ENCODE measurements at regions not wholly inside any gene's neighbourhood (a gene's known extent, or its start where the extent isn't known, plus 50 kb on each side); places are given as distances from the start of the nearest gene placed in this dataset.

- Mint-ChIP-seq H3K4me3 (ENCODE audit: unreplicated experiment) (no peak overlapping the region), H3K27ac (ENCODE audit: unreplicated experiment) (no peak overlapping the region), H3K27me3 (ENCODE audit: unreplicated experiment) (no peaks in the 10 kb centered on the region), H3K9me3 (ENCODE audit: unreplicated experiment) (no peaks in the 10 kb centered on the region), H3K36me3 (ENCODE audit: low read depth, unreplicated experiment) (peaks cover 2% of the 10 kb centered on the region), H3K4me1 (ENCODE audit: unreplicated experiment) (no peaks in the 10 kb centered on the region)
- no peak for TF ChIP-seq CTCF (IDR thresholded peaks at IDR 0.05; ENCODE audit: unreplicated experiment)
- DNase-seq (ENCODE audit: low spot score): no peak
These were observed 61.2 kb downstream of the MBD3L1 start for GRCh38 chr19:8893419-8893818.

DNA sequence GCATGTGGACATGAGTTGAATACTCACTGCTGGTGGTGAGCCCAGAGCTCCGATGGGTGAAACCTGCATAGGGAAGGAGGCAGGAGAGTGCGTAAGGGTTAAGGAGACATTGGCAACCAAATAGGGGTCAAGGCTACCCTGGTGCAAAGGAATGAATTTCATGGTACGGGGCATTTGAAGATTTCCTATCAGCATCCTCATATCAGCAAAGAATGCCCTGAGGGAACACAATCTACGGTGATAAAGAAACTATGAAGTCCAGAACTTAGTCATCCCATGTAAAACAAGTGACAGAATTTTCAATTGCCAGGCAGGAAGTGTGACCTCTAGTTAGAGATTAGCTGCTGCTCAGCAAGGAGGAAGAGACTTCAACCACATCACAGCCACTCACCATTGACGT is 64.9 kb downstream of the MBD3L1 start:
- H3K27ac Mint-ChIP-seq (ENCODE audit: unreplicated experiment): no peak overlapping the region
- no peak for TF ChIP-seq CTCF (IDR thresholded peaks at IDR 0.05; ENCODE audit: unreplicated experiment)
- no peaks in the 10 kb centered on the region for H3K27me3 Mint-ChIP-seq (ENCODE audit: unreplicated experiment)
- no peak for DNase-seq (ENCODE audit: low spot score)
- H3K4me1 Mint-ChIP-seq (ENCODE audit: unreplicated experiment): no peaks in the 10 kb centered on the region
- no peak overlapping the region for H3K4me3 Mint-ChIP-seq (ENCODE audit: unreplicated experiment)
- no peaks in the 10 kb centered on the region for H3K36me3 Mint-ChIP-seq (ENCODE audit: low read depth, unreplicated experiment)
- H3K9me3 Mint-ChIP-seq (ENCODE audit: unreplicated experiment): no peaks in the 10 kb centered on the region

DNA sequence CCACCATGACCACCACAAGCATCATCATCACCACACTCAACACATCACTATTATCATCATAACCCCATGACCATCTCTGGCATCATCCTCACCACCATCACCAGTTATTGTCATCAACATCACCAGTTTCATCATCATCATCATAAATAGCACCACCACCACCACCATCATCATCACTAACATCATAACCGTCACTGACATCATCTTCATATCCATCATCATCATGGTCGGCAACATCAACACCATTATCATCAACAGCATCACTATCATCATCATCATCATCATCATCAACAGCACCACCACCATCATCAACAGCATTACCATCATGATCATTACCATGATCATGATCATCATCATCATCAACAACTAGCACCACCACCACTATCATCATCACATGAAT is 67.2 kb downstream of the MBD3L1 start:
- Mint-ChIP-seq H3K36me3 (ENCODE audit: low read depth, unreplicated experiment) (no peaks in the 10 kb centered on the region), H3K27ac (ENCODE audit: unreplicated experiment) (no peak overlapping the region), H3K27me3 (ENCODE audit: unreplicated experiment) (no peaks in the 10 kb centered on the region), H3K4me1 (ENCODE audit: unreplicated experiment) (no peaks in the 10 kb centered on the region), H3K9me3 (ENCODE audit: unreplicated experiment) (no peaks in the 10 kb centered on the region), H3K4me3 (ENCODE audit: unreplicated experiment) (no peak overlapping the region)
- DNase-seq (ENCODE audit: low spot score): no peak
- TF ChIP-seq CTCF (IDR thresholded peaks at IDR 0.05; ENCODE audit: unreplicated experiment): no peak

DNA sequence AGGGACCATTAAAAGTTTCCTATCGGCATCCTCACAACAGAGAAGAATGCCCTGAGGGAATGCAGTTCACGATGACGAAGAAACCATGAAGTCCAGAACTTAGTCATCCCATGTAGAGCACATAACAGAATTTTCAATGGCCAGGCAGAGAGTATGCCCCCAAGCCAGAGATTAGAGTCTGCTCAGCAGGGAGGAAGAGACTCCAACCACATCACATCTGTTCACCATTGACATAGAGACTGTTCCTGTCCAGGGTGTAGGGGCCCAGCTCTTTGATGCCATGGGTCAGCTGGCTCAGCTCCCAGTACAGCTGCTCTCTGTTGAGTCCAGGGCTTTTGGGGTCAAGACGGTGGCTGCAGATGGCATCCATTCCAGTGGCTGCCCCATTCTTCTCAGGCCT is 68.2 kb downstream of the MBD3L1 start:
- H3K27ac Mint-ChIP-seq (ENCODE audit: unreplicated experiment): no peak overlapping the region
- H3K9me3 Mint-ChIP-seq (ENCODE audit: unreplicated experiment): no peaks in the 10 kb centered on the region
- no peaks in the 10 kb centered on the region for H3K27me3 Mint-ChIP-seq (ENCODE audit: unreplicated experiment)
- no peaks in the 10 kb centered on the region for H3K4me1 Mint-ChIP-seq (ENCODE audit: unreplicated experiment)
- H3K4me3 Mint-ChIP-seq (ENCODE audit: unreplicated experiment): no peak overlapping the region
- TF ChIP-seq CTCF (IDR thresholded peaks at IDR 0.05; ENCODE audit: unreplicated experiment): no peak
- H3K36me3 Mint-ChIP-seq (ENCODE audit: low read depth, unreplicated experiment): no peaks in the 10 kb centered on the region
- no peak for DNase-seq (ENCODE audit: low spot score)

GRCh38 chr19:8902520-8902919 is 70.3 kb downstream of the MBD3L1 start:
- H3K36me3 Mint-ChIP-seq (ENCODE audit: low read depth, unreplicated experiment): no peaks in the 10 kb centered on the region
- no peak overlapping the region for H3K27ac Mint-ChIP-seq (ENCODE audit: unreplicated experiment)
- DNase-seq (ENCODE audit: low spot score): no peak
- H3K27me3 Mint-ChIP-seq (ENCODE audit: unreplicated experiment): peaks cover 5% of the 10 kb centered on the region
- no peak for TF ChIP-seq CTCF (IDR thresholded peaks at IDR 0.05; ENCODE audit: unreplicated experiment)
- no peaks in the 10 kb centered on the region for H3K4me1 Mint-ChIP-seq (ENCODE audit: unreplicated experiment)
- no peaks in the 10 kb centered on the region for H3K9me3 Mint-ChIP-seq (ENCODE audit: unreplicated experiment)
- H3K4me3 Mint-ChIP-seq (ENCODE audit: unreplicated experiment): no peak overlapping the region
